ENCODE measurements at regions not wholly inside any gene's neighbourhood (a gene's known extent, or its start where the extent isn't known, plus 50 kb on each side); places are given as distances from the start of the nearest gene placed in this dataset.

DNA sequence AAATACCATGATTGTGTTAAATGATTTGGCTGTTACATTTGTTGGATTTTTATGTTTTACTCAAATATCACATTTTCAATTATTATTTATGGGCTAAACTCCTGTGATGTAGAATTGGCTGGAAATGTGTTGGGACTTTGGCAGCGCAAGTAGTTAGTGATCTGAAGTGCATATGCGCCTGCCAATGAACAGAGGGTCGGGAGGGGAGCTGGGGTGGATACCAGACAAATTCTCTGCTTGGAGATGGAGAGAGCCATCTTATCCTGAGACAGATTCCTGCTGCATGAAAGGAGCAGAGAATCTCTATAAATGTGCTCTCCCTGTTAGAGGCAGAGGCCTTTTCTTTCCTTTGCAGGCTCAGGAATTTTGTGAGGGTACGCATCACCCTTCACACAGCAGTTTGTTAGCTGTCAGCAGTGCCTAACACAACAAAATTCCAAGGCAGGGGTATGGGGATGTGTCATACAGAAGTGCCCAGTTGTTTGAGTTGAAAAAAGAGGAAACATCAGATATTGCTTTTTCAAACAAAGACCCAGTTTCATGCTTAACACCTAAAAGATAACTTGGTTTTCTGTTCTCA, 489.1 kb downstream of the CSNK1G3 start (continued):
- TF ChIP-seq, protein P1, sequence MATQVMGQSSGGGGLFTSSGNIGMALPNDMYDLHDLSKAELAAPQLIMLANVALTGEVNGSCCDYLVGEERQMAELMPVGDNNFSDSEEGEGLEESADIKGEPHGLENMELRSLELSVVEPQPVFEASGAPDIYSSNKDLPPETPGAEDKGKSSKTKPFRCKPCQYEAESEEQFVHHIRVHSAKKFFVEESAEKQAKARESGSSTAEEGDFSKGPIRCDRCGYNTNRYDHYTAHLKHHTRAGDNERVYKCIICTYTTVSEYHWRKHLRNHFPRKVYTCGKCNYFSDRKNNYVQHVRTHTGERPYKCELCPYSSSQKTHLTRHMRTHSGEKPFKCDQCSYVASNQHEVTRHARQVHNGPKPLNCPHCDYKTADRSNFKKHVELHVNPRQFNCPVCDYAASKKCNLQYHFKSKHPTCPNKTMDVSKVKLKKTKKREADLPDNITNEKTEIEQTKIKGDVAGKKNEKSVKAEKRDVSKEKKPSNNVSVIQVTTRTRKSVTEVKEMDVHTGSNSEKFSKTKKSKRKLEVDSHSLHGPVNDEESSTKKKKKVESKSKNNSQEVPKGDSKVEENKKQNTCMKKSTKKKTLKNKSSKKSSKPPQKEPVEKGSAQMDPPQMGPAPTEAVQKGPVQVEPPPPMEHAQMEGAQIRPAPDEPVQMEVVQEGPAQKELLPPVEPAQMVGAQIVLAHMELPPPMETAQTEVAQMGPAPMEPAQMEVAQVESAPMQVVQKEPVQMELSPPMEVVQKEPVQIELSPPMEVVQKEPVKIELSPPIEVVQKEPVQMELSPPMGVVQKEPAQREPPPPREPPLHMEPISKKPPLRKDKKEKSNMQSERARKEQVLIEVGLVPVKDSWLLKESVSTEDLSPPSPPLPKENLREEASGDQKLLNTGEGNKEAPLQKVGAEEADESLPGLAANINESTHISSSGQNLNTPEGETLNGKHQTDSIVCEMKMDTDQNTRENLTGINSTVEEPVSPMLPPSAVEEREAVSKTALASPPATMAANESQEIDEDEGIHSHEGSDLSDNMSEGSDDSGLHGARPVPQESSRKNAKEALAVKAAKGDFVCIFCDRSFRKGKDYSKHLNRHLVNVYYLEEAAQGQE (IDR thresholded peaks at IDR 0.05): no peak
- TF ChIP-seq HNF4A (conservative IDR thresholded peaks at IDR 0.05): no peak
- no peak for TF ChIP-seq JUND (IDR thresholded peaks at IDR 0.05)
- no peak for TF ChIP-seq EGR1 (IDR thresholded peaks at IDR 0.05; ENCODE audit: low read depth in 2 of 2)

DNA sequence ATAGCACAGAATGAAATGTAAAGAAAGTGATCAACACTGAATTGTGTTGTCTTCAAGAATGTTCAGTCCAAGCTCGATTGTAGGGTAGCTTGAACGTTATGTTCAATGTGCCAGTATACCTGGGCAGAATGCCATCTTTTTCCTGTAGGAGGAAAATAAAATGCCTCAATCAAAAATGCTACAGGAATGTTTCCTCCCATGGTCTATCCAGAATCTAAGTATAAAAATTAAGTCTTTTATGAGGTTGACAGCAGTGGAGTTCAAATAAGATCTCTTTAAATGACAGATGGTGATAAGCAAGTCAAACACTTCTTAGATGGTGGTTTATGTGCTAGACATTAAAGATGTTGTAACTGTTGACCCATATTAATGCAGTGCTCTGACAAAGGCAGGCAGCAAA, 488.6 kb downstream of the CSNK1G3 start:
- Histone ChIP-seq H3K36me3 (ENCODE audit: control insufficient read depth in 4 of 4, insufficient read depth in 3 of 4, low read depth in 1 of 4, low read length in 3 of 4) (no peaks in the 10 kb centered on the region), H3K4me3 (ENCODE audit: low read depth in 1 of 3, low read length in 3 of 3) (no peak overlapping the region), H3K9ac (ENCODE audit: low read depth in 1 of 2, low read length in 2 of 2) (no peak overlapping the region), H3K27ac (ENCODE audit: low read depth in 1 of 2, low read length in 2 of 2) (no peak overlapping the region), H3K4me1 (ENCODE audit: control insufficient read depth in 4 of 4, insufficient read depth in 4 of 4, low read length in 3 of 4) (no peaks in the 10 kb centered on the region), H3K9me3 (ENCODE audit: control insufficient read depth in 4 of 4, low read length in 3 of 4) (no peaks in the 10 kb centered on the region), H3K27me3 (ENCODE audit: control insufficient read depth in 4 of 4, insufficient read depth in 4 of 4, low read length in 3 of 4) (peaks cover 0 to 3% (median 0%) of the 10 kb centered on the region in 4 donors)
- 59% methylated on average over 2 of the region's 2 CpGs for WGBS
- TF ChIP-seq HNF4A (conservative IDR thresholded peaks at IDR 0.05): no peak
- TF ChIP-seq, protein P2, sequence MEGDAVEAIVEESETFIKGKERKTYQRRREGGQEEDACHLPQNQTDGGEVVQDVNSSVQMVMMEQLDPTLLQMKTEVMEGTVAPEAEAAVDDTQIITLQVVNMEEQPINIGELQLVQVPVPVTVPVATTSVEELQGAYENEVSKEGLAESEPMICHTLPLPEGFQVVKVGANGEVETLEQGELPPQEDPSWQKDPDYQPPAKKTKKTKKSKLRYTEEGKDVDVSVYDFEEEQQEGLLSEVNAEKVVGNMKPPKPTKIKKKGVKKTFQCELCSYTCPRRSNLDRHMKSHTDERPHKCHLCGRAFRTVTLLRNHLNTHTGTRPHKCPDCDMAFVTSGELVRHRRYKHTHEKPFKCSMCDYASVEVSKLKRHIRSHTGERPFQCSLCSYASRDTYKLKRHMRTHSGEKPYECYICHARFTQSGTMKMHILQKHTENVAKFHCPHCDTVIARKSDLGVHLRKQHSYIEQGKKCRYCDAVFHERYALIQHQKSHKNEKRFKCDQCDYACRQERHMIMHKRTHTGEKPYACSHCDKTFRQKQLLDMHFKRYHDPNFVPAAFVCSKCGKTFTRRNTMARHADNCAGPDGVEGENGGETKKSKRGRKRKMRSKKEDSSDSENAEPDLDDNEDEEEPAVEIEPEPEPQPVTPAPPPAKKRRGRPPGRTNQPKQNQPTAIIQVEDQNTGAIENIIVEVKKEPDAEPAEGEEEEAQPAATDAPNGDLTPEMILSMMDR (IDR thresholded peaks at IDR 0.05; ENCODE audit: low read depth, low read length, missing input control): no peak
- no peak for TF ChIP-seq FOXA1 (IDR thresholded peaks at IDR 0.05)
- TF ChIP-seq, protein P3, sequence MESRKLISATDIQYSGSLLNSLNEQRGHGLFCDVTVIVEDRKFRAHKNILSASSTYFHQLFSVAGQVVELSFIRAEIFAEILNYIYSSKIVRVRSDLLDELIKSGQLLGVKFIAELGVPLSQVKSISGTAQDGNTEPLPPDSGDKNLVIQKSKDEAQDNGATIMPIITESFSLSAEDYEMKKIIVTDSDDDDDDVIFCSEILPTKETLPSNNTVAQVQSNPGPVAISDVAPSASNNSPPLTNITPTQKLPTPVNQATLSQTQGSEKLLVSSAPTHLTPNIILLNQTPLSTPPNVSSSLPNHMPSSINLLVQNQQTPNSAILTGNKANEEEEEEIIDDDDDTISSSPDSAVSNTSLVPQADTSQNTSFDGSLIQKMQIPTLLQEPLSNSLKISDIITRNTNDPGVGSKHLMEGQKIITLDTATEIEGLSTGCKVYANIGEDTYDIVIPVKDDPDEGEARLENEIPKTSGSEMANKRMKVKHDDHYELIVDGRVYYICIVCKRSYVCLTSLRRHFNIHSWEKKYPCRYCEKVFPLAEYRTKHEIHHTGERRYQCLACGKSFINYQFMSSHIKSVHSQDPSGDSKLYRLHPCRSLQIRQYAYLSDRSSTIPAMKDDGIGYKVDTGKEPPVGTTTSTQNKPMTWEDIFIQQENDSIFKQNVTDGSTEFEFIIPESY (IDR thresholded peaks at IDR 0.05): no peak
- TF ChIP-seq JUND (IDR thresholded peaks at IDR 0.05): no peak
- no peak for TF ChIP-seq YY1 (IDR thresholded peaks at IDR 0.05)
- DNase-seq (ENCODE audit: low spot score): no peak

DNA sequence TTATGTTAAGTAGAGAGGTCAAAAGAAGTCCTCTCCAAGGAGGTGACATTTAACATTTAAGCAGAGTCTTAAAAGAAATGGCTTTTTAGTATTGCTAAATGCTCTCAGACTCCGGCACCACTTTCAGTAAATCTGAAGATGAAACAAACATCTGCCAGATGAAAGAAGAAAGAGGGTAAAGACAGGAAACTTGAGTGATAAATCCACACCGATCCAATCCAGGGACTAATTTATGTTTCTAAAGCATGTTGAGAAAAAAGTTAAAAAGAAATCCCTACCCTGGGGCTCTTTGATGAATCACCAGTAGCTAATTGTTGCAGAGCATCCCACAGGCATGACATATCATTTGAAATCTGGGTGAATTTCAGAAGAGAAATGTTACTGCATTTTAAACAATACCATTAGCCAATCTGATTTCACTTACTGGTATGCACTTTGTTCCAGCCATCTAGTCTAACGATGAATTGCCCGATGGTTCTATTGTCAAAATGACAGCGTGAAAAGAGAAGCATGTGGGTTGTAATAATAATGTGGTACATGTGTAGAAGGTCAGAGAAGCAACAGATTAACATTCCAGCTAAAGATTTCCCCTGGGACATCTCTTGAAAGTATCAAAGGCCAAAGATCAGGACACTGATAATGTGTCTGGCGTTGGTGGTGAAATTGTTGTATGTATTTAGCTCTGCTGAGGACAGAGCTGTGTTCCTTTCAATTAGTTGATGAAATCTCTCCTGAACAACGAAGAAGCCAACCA, 485.7 kb downstream of the CSNK1G3 start:
- no peaks in the 10 kb centered on the region for H3K36me3 ChIP-seq (ENCODE audit: control insufficient read depth in 4 of 4, insufficient read depth in 3 of 4, low read depth in 1 of 4, low read length in 3 of 4)
- peaks cover 0 to 3% (median 0%) of the 10 kb centered on the region in 4 donors for H3K27me3 ChIP-seq (ENCODE audit: control insufficient read depth in 4 of 4, insufficient read depth in 4 of 4, low read length in 3 of 4)
- WGBS: 46% methylated on average over 7 of the region's 7 CpGs
- H3K9ac ChIP-seq (ENCODE audit: low read depth in 1 of 2, low read length in 2 of 2): no peak overlapping the region
- no peaks in the 10 kb centered on the region for H3K4me1 ChIP-seq (ENCODE audit: control insufficient read depth in 4 of 4, insufficient read depth in 4 of 4, low read length in 3 of 4)
- H3K4me3 ChIP-seq (ENCODE audit: low read depth in 1 of 3, low read length in 3 of 3): no peak overlapping the region
- no peak for DNase-seq (ENCODE audit: low spot score)
- no peak for TF ChIP-seq TAF1 (conservative IDR thresholded peaks at IDR 0.05)
- H3K27ac ChIP-seq (ENCODE audit: low read depth in 1 of 2, low read length in 2 of 2): no peak overlapping the region
- H3K9me3 ChIP-seq (ENCODE audit: control insufficient read depth in 4 of 4, low read length in 3 of 4): no peaks in the 10 kb centered on the region
